ENCODE measurements at regions not wholly inside any gene's neighbourhood (a gene's known extent, or its start where the extent isn't known, plus 50 kb on each side); places are given as distances from the start of the nearest gene placed in this dataset.

GRCh38 chr21:36211660-36212512 lies 55.3 kb downstream of the DOP1B start:
- intact Hi-C loops (cut with DNase I), result no loop called here
- Histone ChIP-seq H3K36me3 (peaks cover 0 to 78% (median 3%) of the 10 kb centered on the region in 3 donors), H3K27ac (no peak overlapping the region), H3K4me1 (peaks cover 0 to 19% (median 3%) of the 10 kb centered on the region in 3 donors), H3K4me3 (no peak overlapping the region), H3K27me3 (no peaks in the 10 kb centered on the region), H3K9me3 (no peaks in the 10 kb centered on the region)
- TF ChIP-seq CTCF (IDR thresholded peaks at IDR 0.05) (no peak), POLR2A (IDR thresholded peaks at IDR 0.05) (no peak)
- 94 to 99% methylated on average over 9 of the region's 9 CpGs for WGBS, 2 donors
- no peak for DNase-seq

- WGBS, 2 donors, result 94 to 99% methylated on average over 5 of the region's 5 CpGs
- H3K27ac ChIP-seq, result no peak overlapping the region
- H3K27me3 ChIP-seq, result no peaks in the 10 kb centered on the region
- TF ChIP-seq POLR2A (IDR thresholded peaks at IDR 0.05) (no peak), CTCF (IDR thresholded peaks at IDR 0.05) (no peak)
- DNase-seq, result no peak
- H3K4me1 ChIP-seq, result peaks cover 0 to 19% (median 3%) of the 10 kb centered on the region in 3 donors
- no peak overlapping the region for H3K4me3 ChIP-seq
- intact Hi-C loops (cut with DNase I), result no loop called here
- H3K36me3 ChIP-seq, result peaks cover 0 to 83% (median 7%) of the 10 kb centered on the region in 3 donors
- no peaks in the 10 kb centered on the region for H3K9me3 ChIP-seq
Observed at GRCh38 chr21:36212513-36212780, 55.8 kb downstream of the DOP1B start.

- H3K27ac ChIP-seq, result no peak overlapping the region
- intact Hi-C loops (cut with DNase I), result no loop called here
- no peak for TF ChIP-seq CTCF (IDR thresholded peaks at IDR 0.05)
- TF ChIP-seq POLR2A (IDR thresholded peaks at IDR 0.05), result no peak
- H3K4me3 ChIP-seq, result no peak overlapping the region
- no peaks in the 10 kb centered on the region for H3K9me3 ChIP-seq
- DNase-seq, result no peak
- H3K36me3 ChIP-seq, result peaks cover 3 to 87% (median 10%) of the 10 kb centered on the region in 3 donors
- 83 to 90% methylated on average over 3 of the region's 3 CpGs for WGBS, 2 donors
- H3K27me3 ChIP-seq, result no peaks in the 10 kb centered on the region
- peaks cover 0 to 14% (median 3%) of the 10 kb centered on the region in 3 donors for H3K4me1 ChIP-seq
Observed at GRCh38 chr21:36214561-36214960, 57.9 kb downstream of the DOP1B start.

- Histone ChIP-seq H3K36me3 (peaks cover 5 to 96% (median 10%) of the 10 kb centered on the region in 3 donors), H3K27me3 (no peaks in the 10 kb centered on the region), H3K27ac (no peak overlapping the region), H3K9me3 (no peaks in the 10 kb centered on the region), H3K4me3 (no peak overlapping the region), H3K4me1 (no peaks in the 10 kb centered on the region)
- 71% methylated on average over 4 of the region's 4 CpGs for WGBS, 2 donors
- no peak for DNase-seq
- TF ChIP-seq POLR2A (IDR thresholded peaks at IDR 0.05) (no peak), CTCF (IDR thresholded peaks at IDR 0.05) (no peak)
- intact Hi-C loops (cut with DNase I), result no loop called here
Observed at GRCh38 chr21:36217743-36218142, 61.1 kb downstream of the DOP1B start.

GRCh38 chr21:36218691-36219090 lies 62.1 kb downstream of the DOP1B start:
- DNase-seq, result no peak
- intact Hi-C loops (cut with DNase I), result no loop called here
- no peaks in the 10 kb centered on the region for H3K27me3 ChIP-seq
- TF ChIP-seq CTCF (IDR thresholded peaks at IDR 0.05) (no peak), POLR2A (IDR thresholded peaks at IDR 0.05) (no peak)
- H3K4me3 ChIP-seq, result no peak overlapping the region
- H3K36me3 ChIP-seq, result peaks cover 5 to 96% (median 10%) of the 10 kb centered on the region in 3 donors
- no peak overlapping the region for H3K27ac ChIP-seq
- no peaks in the 10 kb centered on the region for H3K4me1 ChIP-seq
- H3K9me3 ChIP-seq, result no peaks in the 10 kb centered on the region
- 84 to 88% methylated on average over 6 of the region's 6 CpGs for WGBS, 2 donors
